Activated CD4-positive, CD25-positive, alpha-beta regulatory T cell treated with anti-CD3 and anti-CD28 coated beads, Interleukin-2, amount 50 U/mL, for 72 hours (primary cell): ENCODE measurements at regions not wholly inside any gene's neighbourhood (a gene's known extent, or its start where the extent isn't known, plus 50 kb on each side); places are given as distances from the start of the nearest gene placed in this dataset.

Source experiments
- DNase-seq: peaks from one replicate; pipeline ENCODE4 v3.0.0; 2021

- DNase-seq: no peak
These were observed 218.9 kb upstream of the CDKN3 start for GRCh38 chr14:54177641-54178621.

GRCh38 chr14:54182419-54183045 is 214.3 kb upstream of the CDKN3 start:
- no peak for DNase-seq

- no peak for DNase-seq
These were observed 209.7 kb upstream of the CDKN3 start for GRCh38 chr14:54186821-54187763.

GRCh38 chr14:54188064-54188666 is 208.6 kb upstream of the CDKN3 start:
- DNase-seq: no peak

- no peak for DNase-seq
These were observed 207.5 kb upstream of the CDKN3 start for GRCh38 chr14:54189333-54189732.

GRCh38 chr14:54189748-54190354 is 207.0 kb upstream of the CDKN3 start:
- no peak for DNase-seq

- no peak for DNase-seq
These were observed 205.0 kb upstream of the CDKN3 start for GRCh38 chr14:54191846-54192245.

- no peak for DNase-seq
These were observed 204.2 kb upstream of the CDKN3 start for GRCh38 chr14:54192610-54193009.

GRCh38 chr14:54193871-54194270 is 202.9 kb upstream of the CDKN3 start:
- DNase-seq: no peak

GRCh38 chr14:54194501-54194900 is 202.3 kb upstream of the CDKN3 start:
- DNase-seq: no peak

- no peak for DNase-seq
These were observed 199.4 kb upstream of the CDKN3 start for GRCh38 chr14:54197369-54197768.

GRCh38 chr14:54200726-54201125 is 196.1 kb upstream of the CDKN3 start:
- DNase-seq: no peak

- DNase-seq: no peak
These were observed 194.5 kb upstream of the CDKN3 start for GRCh38 chr14:54202288-54202687.

- no peak for DNase-seq
These were observed 190.3 kb upstream of the CDKN3 start for GRCh38 chr14:54206516-54206915.

- no peak for DNase-seq
These were observed 189.7 kb upstream of the CDKN3 start for GRCh38 chr14:54207075-54207474.

GRCh38 chr14:54207476-54208462 is 189.0 kb upstream of the CDKN3 start:
- DNase-seq: no peak

GRCh38 chr14:54208751-54209150 is 188.1 kb upstream of the CDKN3 start:
- no peak for DNase-seq

- no peak for DNase-seq
These were observed 187.1 kb upstream of the CDKN3 start for GRCh38 chr14:54209511-54210250.

GRCh38 chr14:54211551-54212308 is 185.1 kb upstream of the CDKN3 start:
- no peak for DNase-seq
